ENCODE measurements at regions not wholly inside any gene's neighbourhood (a gene's known extent, or its start where the extent isn't known, plus 50 kb on each side); places are given as distances from the start of the nearest gene placed in this dataset.

DNA sequence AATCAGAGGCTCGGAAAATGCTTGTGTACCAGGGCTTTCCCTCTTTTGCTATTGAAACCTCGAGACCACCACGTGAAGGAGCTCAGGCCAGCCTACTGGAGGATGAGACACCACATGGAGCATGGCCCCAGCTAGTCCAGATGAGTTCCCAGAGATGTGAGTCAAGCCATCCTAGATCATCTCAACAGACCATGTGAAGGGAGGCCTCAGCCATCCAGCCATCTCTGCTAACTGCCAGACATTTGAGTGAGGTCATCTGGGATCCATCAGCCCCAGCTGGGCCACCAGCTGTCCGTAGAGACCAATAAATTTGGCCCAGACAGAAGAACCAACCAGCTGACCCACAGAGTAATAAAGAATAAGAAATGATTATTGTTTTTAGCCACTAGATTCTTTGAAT is 62.8 kb upstream of the PROK2 start:
- Histone ChIP-seq H3K4me1 (no peaks in the 10 kb centered on the region), H3K4me3 (no peak overlapping the region), H3K36me3 (no peaks in the 10 kb centered on the region), H3K9me3 (peaks cover 0 to 5% (median 0%) of the 10 kb centered on the region in 4 donors), H3K27ac (replicated peaks in 1 of 4) (no peak overlapping the region), H3K27me3 (no peaks in the 10 kb centered on the region)
- 67% methylated on average over 4 of the region's 4 CpGs for WGBS
- TF ChIP-seq, protein P1, sequence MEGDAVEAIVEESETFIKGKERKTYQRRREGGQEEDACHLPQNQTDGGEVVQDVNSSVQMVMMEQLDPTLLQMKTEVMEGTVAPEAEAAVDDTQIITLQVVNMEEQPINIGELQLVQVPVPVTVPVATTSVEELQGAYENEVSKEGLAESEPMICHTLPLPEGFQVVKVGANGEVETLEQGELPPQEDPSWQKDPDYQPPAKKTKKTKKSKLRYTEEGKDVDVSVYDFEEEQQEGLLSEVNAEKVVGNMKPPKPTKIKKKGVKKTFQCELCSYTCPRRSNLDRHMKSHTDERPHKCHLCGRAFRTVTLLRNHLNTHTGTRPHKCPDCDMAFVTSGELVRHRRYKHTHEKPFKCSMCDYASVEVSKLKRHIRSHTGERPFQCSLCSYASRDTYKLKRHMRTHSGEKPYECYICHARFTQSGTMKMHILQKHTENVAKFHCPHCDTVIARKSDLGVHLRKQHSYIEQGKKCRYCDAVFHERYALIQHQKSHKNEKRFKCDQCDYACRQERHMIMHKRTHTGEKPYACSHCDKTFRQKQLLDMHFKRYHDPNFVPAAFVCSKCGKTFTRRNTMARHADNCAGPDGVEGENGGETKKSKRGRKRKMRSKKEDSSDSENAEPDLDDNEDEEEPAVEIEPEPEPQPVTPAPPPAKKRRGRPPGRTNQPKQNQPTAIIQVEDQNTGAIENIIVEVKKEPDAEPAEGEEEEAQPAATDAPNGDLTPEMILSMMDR (IDR thresholded peaks at IDR 0.05) = no peak
- no peak for TF ChIP-seq EP300 (IDR thresholded peaks at IDR 0.05)
- DNase-seq (ENCODE audit: extremely low spot score) = peak; percentile 72
- intact Hi-C loops (cut with DNase I) = no loop called here

- intact Hi-C loops (cut with DNase I) = no loop called here
- Histone ChIP-seq H3K36me3 (no peaks in the 10 kb centered on the region), H3K27me3 (no peaks in the 10 kb centered on the region), H3K27ac (replicated peaks in 1 of 4) (no peak overlapping the region), H3K9me3 (peaks cover 0 to 5% (median 0%) of the 10 kb centered on the region in 4 donors), H3K4me1 (no peaks in the 10 kb centered on the region), H3K4me3 (no peak overlapping the region)
- WGBS = 77% methylated on average over 10 of the region's 10 CpGs
- peak; percentile 29 for DNase-seq (ENCODE audit: extremely low spot score)
- TF ChIP-seq POLR2AphosphoS5 (IDR thresholded peaks at IDR 0.05) (no peak), POLR2A (IDR thresholded peaks at IDR 0.05; ENCODE audit: low read depth) (no peak), EP300 (IDR thresholded peaks at IDR 0.05) (no peak)
- TF ChIP-seq, protein P1 (IDR thresholded peaks at IDR 0.05) = no peak
Observed at GRCh38 chr3:71846185-71846584, 61.2 kb upstream of the PROK2 start.

- no peaks in the 10 kb centered on the region for H3K4me1 ChIP-seq
- 74% methylated on average over 6 of the region's 6 CpGs for WGBS
- H3K4me3 ChIP-seq = no peak overlapping the region
- no peaks in the 10 kb centered on the region for H3K9me3 ChIP-seq
- H3K36me3 ChIP-seq = no peaks in the 10 kb centered on the region
- H3K27me3 ChIP-seq = no peaks in the 10 kb centered on the region
- no peak for TF ChIP-seq POLR2A (IDR thresholded peaks at IDR 0.05; ENCODE audit: low read depth)
- no peak for TF ChIP-seq EP300 (IDR thresholded peaks at IDR 0.05)
- no peak for TF ChIP-seq POLR2AphosphoS5 (IDR thresholded peaks at IDR 0.05)
- TF ChIP-seq, protein P1 (IDR thresholded peaks at IDR 0.05) = no peak
- intact Hi-C loops (cut with DNase I) = no loop called here
- peak; percentile 66 for DNase-seq (ENCODE audit: extremely low spot score)
- no peak overlapping the region for H3K27ac ChIP-seq (replicated peaks in 1 of 4)
Observed at GRCh38 chr3:71843071-71843470, 58.1 kb upstream of the PROK2 start.

- Histone ChIP-seq H3K27me3 (no peaks in the 10 kb centered on the region), H3K9me3 (no peaks in the 10 kb centered on the region), H3K36me3 (no peaks in the 10 kb centered on the region), H3K4me1 (no peaks in the 10 kb centered on the region), H3K27ac (replicated peaks in 1 of 4) (no peak overlapping the region), H3K4me3 (no peak overlapping the region)
- WGBS = 100% methylated on average over 1 of the region's 1 CpG
- no peak for DNase-seq (ENCODE audit: extremely low spot score)
- no peak for TF ChIP-seq POLR2AphosphoS5 (IDR thresholded peaks at IDR 0.05)
- TF ChIP-seq POLR2A (IDR thresholded peaks at IDR 0.05; ENCODE audit: low read depth) = no peak
- TF ChIP-seq, protein P1 (IDR thresholded peaks at IDR 0.05) = no peak
- intact Hi-C loops (cut with DNase I) = no loop called here
Observed at GRCh38 chr3:71838406-71838805, 53.5 kb upstream of the PROK2 start.

Small RNAs in the stretch of these regions (small RNA-seq; reads per million reads assigned to genes)
- gene AC104435.1 (0 reads per million in 3 donors), gene AC105265.1 (0 reads per million in 3 donors), gene RNA5SP136 (0 reads per million in 3 donors), gene RNU1-62P (0 to 0.17 (median 0) reads per million in 3 donors), gene UBE2Q2P9 (0 reads per million in 3 donors)

Data from esophagus muscularis mucosa (tissue), 4 donors.